GM10266 (cell line): ENCODE measurements at regions not wholly inside any gene's neighbourhood (a gene's known extent, or its start where the extent isn't known, plus 50 kb on each side); places are given as distances from the start of the nearest gene placed in this dataset.

ENCODE experiments used
- DNase-seq: peaks from one replicate; pipeline ENCODE4 v3.0.0; 2012; ENCODE audit errors: extremely low spot score
- TF ChIP-seq, protein P1 (sequence below): IDR thresholded peaks from 2 replicates; pipeline ENCODE4 v1.5.1; 2012; ENCODE audit warnings: mild to moderate bottlenecking, low read depth; ENCODE audit not compliant: control insufficient read depth, insufficient read depth; ENCODE audit errors: missing control alignments

DNA sequence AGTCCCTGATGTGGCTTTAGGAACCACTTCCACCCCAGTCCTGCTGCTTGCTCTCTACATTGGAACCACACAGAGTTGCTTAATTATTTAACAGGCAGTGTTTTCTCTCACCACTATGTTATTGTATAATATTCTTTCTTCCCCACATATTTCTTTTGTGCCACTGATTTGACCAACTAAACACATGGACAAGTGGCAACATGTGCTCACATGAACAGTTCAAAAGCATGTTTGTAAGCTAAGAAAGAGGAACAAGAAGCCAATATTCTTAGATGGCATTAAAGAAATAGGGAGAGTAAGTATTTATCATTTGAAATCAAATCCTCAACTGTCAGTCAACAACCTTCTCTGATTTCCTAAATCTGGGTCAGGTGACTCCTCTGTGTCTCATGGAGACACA lies 409.6 kb downstream of the FBXO15 start:
- TF ChIP-seq, protein P1, sequence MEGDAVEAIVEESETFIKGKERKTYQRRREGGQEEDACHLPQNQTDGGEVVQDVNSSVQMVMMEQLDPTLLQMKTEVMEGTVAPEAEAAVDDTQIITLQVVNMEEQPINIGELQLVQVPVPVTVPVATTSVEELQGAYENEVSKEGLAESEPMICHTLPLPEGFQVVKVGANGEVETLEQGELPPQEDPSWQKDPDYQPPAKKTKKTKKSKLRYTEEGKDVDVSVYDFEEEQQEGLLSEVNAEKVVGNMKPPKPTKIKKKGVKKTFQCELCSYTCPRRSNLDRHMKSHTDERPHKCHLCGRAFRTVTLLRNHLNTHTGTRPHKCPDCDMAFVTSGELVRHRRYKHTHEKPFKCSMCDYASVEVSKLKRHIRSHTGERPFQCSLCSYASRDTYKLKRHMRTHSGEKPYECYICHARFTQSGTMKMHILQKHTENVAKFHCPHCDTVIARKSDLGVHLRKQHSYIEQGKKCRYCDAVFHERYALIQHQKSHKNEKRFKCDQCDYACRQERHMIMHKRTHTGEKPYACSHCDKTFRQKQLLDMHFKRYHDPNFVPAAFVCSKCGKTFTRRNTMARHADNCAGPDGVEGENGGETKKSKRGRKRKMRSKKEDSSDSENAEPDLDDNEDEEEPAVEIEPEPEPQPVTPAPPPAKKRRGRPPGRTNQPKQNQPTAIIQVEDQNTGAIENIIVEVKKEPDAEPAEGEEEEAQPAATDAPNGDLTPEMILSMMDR, result no peak
- DNase-seq, result no peak

DNA sequence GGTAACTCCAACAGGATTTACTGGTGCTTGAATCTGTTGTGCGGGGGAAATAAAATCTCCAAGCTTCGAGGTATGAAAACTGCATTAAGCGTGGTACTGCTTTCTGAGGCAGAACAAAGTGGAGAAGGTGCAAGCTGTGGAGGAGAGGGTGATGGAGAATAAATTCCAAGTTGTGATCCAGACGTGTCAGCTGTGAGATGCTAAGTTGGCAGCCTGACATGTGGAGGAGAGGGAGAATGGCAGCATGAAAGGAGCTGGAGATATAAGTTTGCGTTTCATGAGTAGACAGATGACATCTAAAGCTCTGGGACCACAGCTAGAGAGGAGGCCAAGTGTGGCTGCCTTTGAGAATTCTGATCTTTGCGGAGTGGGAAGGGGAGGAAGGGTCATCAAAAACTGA lies 411.8 kb downstream of the FBXO15 start:
- no peak for DNase-seq
- TF ChIP-seq, protein P1, result no peak

DNA sequence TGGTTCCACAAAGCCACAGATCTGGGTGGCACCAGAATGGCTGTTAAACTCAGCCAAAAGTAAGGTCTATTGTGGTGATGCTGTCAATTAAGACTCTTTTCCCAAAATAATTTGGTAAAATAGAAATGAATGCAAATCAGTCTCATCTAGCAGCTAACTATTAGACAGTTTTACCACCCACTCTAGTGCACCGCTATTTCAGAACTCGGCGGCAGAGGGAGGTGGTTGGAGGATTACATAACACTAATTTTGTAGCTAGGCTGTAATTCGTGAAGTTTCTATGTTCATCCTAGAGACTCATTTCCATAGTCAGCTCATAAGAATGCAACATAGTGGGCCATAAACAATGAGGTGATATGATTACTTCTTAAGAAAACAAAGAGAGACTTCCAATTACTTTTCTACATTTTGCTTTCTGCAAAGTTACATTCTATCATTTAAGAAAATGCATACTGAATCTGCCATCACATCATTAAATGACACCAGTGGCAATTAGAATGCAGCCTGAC lies 413.8 kb downstream of the FBXO15 start:
- DNase-seq, result no peak
- TF ChIP-seq, protein P1, result no peak

DNA sequence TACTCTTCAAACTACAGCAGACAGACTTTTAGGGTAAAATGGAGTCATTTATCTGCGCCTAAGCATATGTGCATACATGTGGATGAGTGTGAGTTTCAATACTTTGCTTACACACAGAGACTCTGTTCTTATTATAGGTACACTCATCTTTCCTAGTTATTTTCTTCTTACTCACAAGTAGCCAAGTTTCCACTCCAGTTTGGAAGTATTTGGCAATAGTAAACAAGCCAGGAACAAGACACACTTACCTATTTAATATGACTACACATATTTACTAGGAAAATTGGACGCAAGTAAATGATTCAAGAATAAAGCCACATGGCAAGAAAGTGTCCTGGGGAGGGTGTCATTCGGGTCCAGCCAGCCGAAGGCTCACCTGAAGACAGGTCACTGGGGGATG lies 414.3 kb downstream of the FBXO15 start:
- TF ChIP-seq, protein P1, result no peak
- DNase-seq, result no peak

DNA sequence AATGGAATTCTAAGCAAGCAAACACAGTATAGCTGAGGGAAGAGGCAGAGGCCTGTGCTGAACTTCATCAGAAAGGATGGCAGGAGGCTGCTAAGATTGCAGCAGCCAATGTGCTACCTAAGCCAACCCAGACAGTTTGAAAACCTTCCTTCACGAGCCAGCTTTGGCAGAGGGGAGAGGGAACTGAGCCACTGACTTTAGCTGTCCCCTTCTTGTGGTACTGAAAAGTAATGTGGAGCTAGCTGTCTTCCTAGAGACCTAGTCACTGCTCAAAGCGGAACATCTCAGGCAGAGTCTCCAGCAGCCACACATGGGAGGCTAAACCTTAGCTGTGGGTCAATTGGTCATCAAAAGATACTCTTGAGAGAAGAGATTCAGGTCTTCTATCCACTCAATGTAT lies 419.0 kb downstream of the FBXO15 start:
- DNase-seq, result no peak
- TF ChIP-seq, protein P1, result no peak

DNA sequence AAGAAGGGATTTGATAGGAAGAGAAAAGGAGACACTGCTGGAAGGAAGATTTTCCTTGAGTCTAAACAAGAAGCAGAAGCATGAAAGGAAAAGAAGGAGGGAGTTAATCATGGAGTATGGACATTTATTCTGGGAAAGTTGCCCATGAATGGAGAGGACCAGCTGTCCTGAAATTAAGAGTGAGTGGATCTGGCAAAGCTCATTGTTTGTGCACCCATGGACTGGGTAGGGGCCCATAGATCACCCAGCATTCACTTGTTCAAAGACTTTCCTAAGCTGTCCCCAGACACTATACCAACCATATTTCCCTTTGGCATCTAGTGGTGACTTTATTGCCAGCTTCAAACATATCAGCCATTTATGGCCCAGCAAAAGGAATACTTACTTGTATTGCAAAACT lies 422.7 kb downstream of the FBXO15 start:
- TF ChIP-seq, protein P1, result no peak

DNA sequence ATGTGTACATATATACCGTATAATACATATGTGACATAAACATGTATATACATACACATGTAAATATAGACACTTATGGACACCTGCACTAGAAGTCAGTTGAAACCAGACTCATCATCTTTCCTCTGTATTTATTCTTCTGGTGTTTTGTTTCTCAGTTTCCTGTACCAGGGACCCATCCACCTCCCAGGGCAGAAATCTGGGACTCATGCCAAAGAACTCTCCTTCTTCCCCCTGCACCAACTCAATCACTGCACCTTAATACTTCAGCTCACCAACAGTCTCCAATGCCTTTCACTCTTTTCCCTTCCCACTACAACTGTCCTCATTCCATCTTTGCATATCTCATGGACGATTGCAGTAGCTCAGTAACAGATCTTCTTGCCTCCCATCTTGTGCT lies 428.0 kb downstream of the FBXO15 start:
- TF ChIP-seq, protein P1, result no peak

More for the DNA sequence above, 422.7 kb downstream of the FBXO15 start:
- no peak for DNase-seq

More for the DNA sequence above, 428.0 kb downstream of the FBXO15 start:
- no peak for DNase-seq
